ENCODE measurements at regions not wholly inside any gene's neighbourhood (a gene's known extent, or its start where the extent isn't known, plus 50 kb on each side); places are given as distances from the start of the nearest gene placed in this dataset.

GRCh38 chr10:2962194-2962593, 105.2 kb upstream of the PFKP start:
- Histone ChIP-seq H2BK5ac (ENCODE audit: low read depth, low read length, poor library complexity, severe bottlenecking) (no peak overlapping the region), H3K9me1 (ENCODE audit: insufficient read depth, low read length) (no peaks in the 10 kb centered on the region), H3K4ac (ENCODE audit: low read depth, low read length) (no peak overlapping the region), H3K56ac (ENCODE audit: extremely low read depth, insufficient read depth, low read length) (no peak overlapping the region), H2BK15ac (ENCODE audit: low read depth, low read length) (no peak overlapping the region), H2AK9ac (replicated peaks; ENCODE audit: low read depth, low read length, poor library complexity) (no peak overlapping the region), H3K14ac (replicated peaks; ENCODE audit: low read depth, low read length) (no peak overlapping the region), H4K91ac (ENCODE audit: insufficient read depth, low read depth, low read length) (no peak overlapping the region), H3K27me3 (ENCODE audit: control insufficient read depth, insufficient read depth, low read length) (peaks cover 1% of the 10 kb centered on the region; the same call in 1 of the 2 replicates), H3K4me2 (ENCODE audit: low read depth, low read length) (no peak overlapping the region), H3K4me1 (ENCODE audit: control insufficient read depth, insufficient read depth, low read length) (no peaks in the 10 kb centered on the region), H2AK5ac (ENCODE audit: low read depth, low read length) (no peak overlapping the region), H3K79me1 (ENCODE audit: low read depth in 1 of 2, low read length in 2 of 2) (no peaks in the 10 kb centered on the region), H3K27ac (ENCODE audit: insufficient read depth, low read length) (no peak overlapping the region), H3K36me3 (ENCODE audit: control insufficient read depth, insufficient read depth, low read length) (no peaks in the 10 kb centered on the region), H3K4me3 (ENCODE audit: insufficient read depth, low read depth, low read length) (no peak overlapping the region), H3K9me3 (ENCODE audit: control insufficient read depth, insufficient read depth, low read length) (no peaks in the 10 kb centered on the region), H4K5ac (ENCODE audit: low read depth, low read length) (no peak overlapping the region), H2BK120ac (ENCODE audit: low read depth, low read length) (no peak overlapping the region), H4K8ac (ENCODE audit: low read depth in 2 of 2, low read length in 2 of 2) (no peak overlapping the region), H2AFZ (replicated peaks; ENCODE audit: low read length, poor library complexity) (no peak overlapping the region), H2BK20ac (ENCODE audit: low read depth, low read length) (no peak overlapping the region), H3K18ac (ENCODE audit: low read depth, low read length) (no peak overlapping the region), H4K20me1 (ENCODE audit: insufficient read depth, low read length) (no peaks in the 10 kb centered on the region), H3K9ac (ENCODE audit: low read depth, low read length) (no peak overlapping the region), H3K23ac (ENCODE audit: low read depth, low read length) (no peak overlapping the region)
- ChIA-PET CTCF (no interaction called here), POLR2A (ENCODE audit: unreplicated experiment) (no interaction called here)
- TF ChIP-seq RAD21 (IDR thresholded peaks at IDR 0.05; ENCODE audit: low read length), result no peak
- TF ChIP-seq BHLHE40 (IDR thresholded peaks at IDR 0.05; ENCODE audit: low read depth, low read length), result no peak
- TF ChIP-seq CTCF (conservative IDR thresholded peaks at IDR 0.05; ENCODE audit: low read depth, low read length), result no peak
- TF ChIP-seq RFX5 (IDR thresholded peaks at IDR 0.05; ENCODE audit: low read depth, low read length), result no peak
- no peak for TF ChIP-seq FOS (IDR thresholded peaks at IDR 0.05; ENCODE audit: low read depth, low read length)
- TF ChIP-seq, protein P1, sequence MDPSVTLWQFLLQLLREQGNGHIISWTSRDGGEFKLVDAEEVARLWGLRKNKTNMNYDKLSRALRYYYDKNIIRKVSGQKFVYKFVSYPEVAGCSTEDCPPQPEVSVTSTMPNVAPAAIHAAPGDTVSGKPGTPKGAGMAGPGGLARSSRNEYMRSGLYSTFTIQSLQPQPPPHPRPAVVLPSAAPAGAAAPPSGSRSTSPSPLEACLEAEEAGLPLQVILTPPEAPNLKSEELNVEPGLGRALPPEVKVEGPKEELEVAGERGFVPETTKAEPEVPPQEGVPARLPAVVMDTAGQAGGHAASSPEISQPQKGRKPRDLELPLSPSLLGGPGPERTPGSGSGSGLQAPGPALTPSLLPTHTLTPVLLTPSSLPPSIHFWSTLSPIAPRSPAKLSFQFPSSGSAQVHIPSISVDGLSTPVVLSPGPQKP (IDR thresholded peaks at IDR 0.05; ENCODE audit: borderline replicate concordance, low read depth, low read length), result no peak
- no peak for TF ChIP-seq MAFK (IDR thresholded peaks at IDR 0.05; ENCODE audit: low read depth, low read length)
- no peak for TF ChIP-seq RCOR1 (IDR thresholded peaks at IDR 0.05; ENCODE audit: insufficient replicate concordance, low read length)
- DNase-seq (no peak), ATAC-seq (ENCODE audit: low read depth) (no peak)
- BruUV-seq (replicated peaks), result no TSS peak
- in situ Hi-C loops (cut with MboI; ENCODE audit: low sequenced_read_pairs) (no loop called here), intact Hi-C loops (cut with micrococcal nuclease) (no loop called here), dilution Hi-C loops (cut with HindIII; ENCODE audit: low sequenced_read_pairs, unreplicated experiment) (no loop called here)
- WGBS, 2 experiments (ENCODE audit: extremely low coverage in 2 of 2, insufficient read length in 1 of 2), result no CpG with 5 or more reads among the region's 1 CpG
